IMR-90 (cell line): ENCODE measurements at regions not wholly inside any gene's neighbourhood (a gene's known extent, or its start where the extent isn't known, plus 50 kb on each side); places are given as distances from the start of the nearest gene placed in this dataset.

Source experiments
- ATAC-seq: fragments of 200-7000 bp; cut with Tn5 transposase; 2 replicates; pipeline ENCODE4 v1.9.1; 2020; ENCODE audit warnings: low read depth, mild to moderate bottlenecking, moderate library complexity
- BruUV-seq: library from RNA; stranded (reverse); fragments of 400-500 nt; replicated peaks from 2 replicates; lab custom pipeline; 2021; lab: Mats Ljungman, UMichigan
- CTCF ChIA-PET: fragments of 300-600 bp; formaldehyde crosslinking; extraction: SDS; loops from one replicate; lab custom pipeline; 2021; ENCODE audit warnings: antibody characterized with exemption; lab: Yijun Ruan, JAX
- POLR2A ChIA-PET: fragments of 300-600 bp; sonication (Branson Sonifier 250); formaldehyde crosslinking; loops from one replicate; lab custom pipeline; 2022; ENCODE audit warnings: antibody characterized with exemption; ENCODE audit not compliant: unreplicated experiment; lab: Charles Lee
- DNase-seq: peaks from one replicate; pipeline ENCODE4 v3.0.0; 2013
- H2AFZ ChIP-seq: replicated peaks from 2 replicates; pipeline ENCODE3; 2013; ENCODE audit warnings: low read length, mild to moderate bottlenecking; ENCODE audit not compliant: poor library complexity
- H2AK5ac ChIP-seq: 2 replicates; pipeline ENCODE4 v1.6.1; 2013; ENCODE audit warnings: low read depth, low read length, inconsistent platforms
- H2AK9ac ChIP-seq: replicated peaks from 2 replicates; pipeline ENCODE3; 2013; ENCODE audit warnings: mild to moderate bottlenecking, low read depth, low read length, moderate library complexity; ENCODE audit not compliant: poor library complexity
- H2BK120ac ChIP-seq: 2 replicates; pipeline ENCODE4 v1.6.1; 2013; ENCODE audit warnings: low read depth, low read length, inconsistent platforms
- H2BK15ac ChIP-seq: 3 replicates; pipeline ENCODE4 v1.6.1; 2013; ENCODE audit warnings: low read depth, low read length, inconsistent platforms
- H2BK20ac ChIP-seq: 2 replicates; pipeline ENCODE4 v1.6.1; 2013; ENCODE audit warnings: low read depth, mild to moderate bottlenecking, inconsistent platforms, low read length, moderate library complexity
- H2BK5ac ChIP-seq: 2 replicates; pipeline ENCODE4 v1.6.1; 2013; ENCODE audit warnings: mild to moderate bottlenecking, low read depth, low read length, inconsistent platforms; ENCODE audit not compliant: poor library complexity, severe bottlenecking
- H3K14ac ChIP-seq: replicated peaks from 2 replicates; pipeline ENCODE4 v1.6.1; 2013; ENCODE audit warnings: low read depth, low read length, inconsistent platforms
- H3K18ac ChIP-seq: 2 replicates; pipeline ENCODE4 v1.6.1; 2013; ENCODE audit warnings: low read depth, low read length, control low read depth
- H3K23ac ChIP-seq: 2 replicates; pipeline ENCODE4 v1.6.1; 2013; ENCODE audit warnings: low read depth, low read length, inconsistent platforms
- H3K27ac ChIP-seq: 2 replicates; pipeline ENCODE4 v1.5.1; 2013; ENCODE audit warnings: mild to moderate bottlenecking, control low read depth, low read length; ENCODE audit not compliant: insufficient read depth
- H3K27me3 ChIP-seq: 2 replicates; pipeline ENCODE4 v1.6.1; 2013; ENCODE audit warnings: low read length; ENCODE audit not compliant: control insufficient read depth, insufficient read depth
- H3K36me3 ChIP-seq: 2 replicates; pipeline ENCODE4 v1.6.1; 2013; ENCODE audit warnings: low read length, mixed read lengths; ENCODE audit not compliant: control insufficient read depth, insufficient read depth
- H3K4ac ChIP-seq: 2 replicates; pipeline ENCODE4 v1.6.1; 2013; ENCODE audit warnings: low read depth, low read length, inconsistent platforms
- H3K4me1 ChIP-seq: 2 replicates; pipeline ENCODE4 v1.6.1; 2013; ENCODE audit warnings: low read length, mixed read lengths; ENCODE audit not compliant: control insufficient read depth, insufficient read depth
- H3K4me2 ChIP-seq: 2 replicates; pipeline ENCODE4 v1.6.1; 2013; ENCODE audit warnings: low read depth, mild to moderate bottlenecking, control low read depth, low read length, moderate library complexity
- H3K4me3 ChIP-seq: 2 replicates; pipeline ENCODE4 v1.5.1; 2013; ENCODE audit warnings: low read depth, mild to moderate bottlenecking, control low read depth, low read length, moderate library complexity; ENCODE audit not compliant: insufficient read depth
- H3K56ac ChIP-seq: 2 replicates; pipeline ENCODE4 v1.6.1; 2013; ENCODE audit warnings: low read length, inconsistent platforms; ENCODE audit not compliant: insufficient read depth; ENCODE audit errors: extremely low read depth
- H3K79me1 ChIP-seq, 2 experiments: 2 replicates each; pipeline ENCODE4 v1.6.1; 2013; ENCODE audit warnings: low read length in 2 of 2, inconsistent platforms in 1 of 2, low read depth in 1 of 2
- H3K9ac ChIP-seq: 2 replicates; pipeline ENCODE4 v1.6.1; 2013; ENCODE audit warnings: low read depth, low read length, control low read depth
- H3K9me1 ChIP-seq: 2 replicates; pipeline ENCODE4 v1.6.1; 2013; ENCODE audit warnings: low read length, inconsistent platforms; ENCODE audit not compliant: insufficient read depth
- H3K9me3 ChIP-seq: 2 replicates; pipeline ENCODE4 v1.6.1; 2013; ENCODE audit warnings: low read length; ENCODE audit not compliant: control insufficient read depth, insufficient read depth
- H4K20me1 ChIP-seq: 2 replicates; pipeline ENCODE4 v1.6.1; 2013; ENCODE audit warnings: low read length, inconsistent platforms; ENCODE audit not compliant: insufficient read depth
- H4K5ac ChIP-seq: 2 replicates; pipeline ENCODE4 v1.6.1; 2013; ENCODE audit warnings: mild to moderate bottlenecking, low read depth, low read length, control low read depth
- H4K8ac ChIP-seq, 2 experiments: 2 replicates each; pipeline ENCODE4 v1.6.1; 2013; ENCODE audit warnings: low read depth in 2 of 2, low read length in 2 of 2, control low read depth in 1 of 2, inconsistent platforms in 1 of 2
- H4K91ac ChIP-seq: 2 replicates; pipeline ENCODE4 v1.6.1; 2013; ENCODE audit warnings: low read depth, low read length, inconsistent platforms; ENCODE audit not compliant: insufficient read depth
- BHLHE40 ChIP-seq: fragments of 150-350 bp; IDR thresholded peaks from 2 replicates; pipeline ENCODE4 v1.6.1; 2016; ENCODE audit warnings: mild to moderate bottlenecking, low read depth, low read length
- CEBPB ChIP-seq: IDR thresholded peaks from 2 replicates; pipeline ENCODE4 v1.6.1; 2012; ENCODE audit warnings: low read depth, low read length, improper control_type of control experiment
- CHD1 ChIP-seq: IDR thresholded peaks from 2 replicates; pipeline ENCODE4 v1.6.1; 2012; ENCODE audit warnings: low read depth, low read length, improper control_type of control experiment
- CTCF ChIP-seq: conservative IDR thresholded peaks from 2 replicates; pipeline ENCODE4 v1.5.1; 2012; ENCODE audit warnings: mild to moderate bottlenecking, low read depth, low read length, improper control_type of control experiment
- ELK1 ChIP-seq: fragments of 150-350 bp; IDR thresholded peaks from 2 replicates; pipeline ENCODE4 v1.6.1; 2016; ENCODE audit warnings: low read depth, mild to moderate bottlenecking, low read length, moderate library complexity, borderline replicate concordance
- FOS ChIP-seq: fragments of 150-350 bp; IDR thresholded peaks from 2 replicates; pipeline ENCODE4 v1.6.1; 2016; ENCODE audit warnings: low read depth, low read length
- MAFK ChIP-seq: IDR thresholded peaks from 2 replicates; pipeline ENCODE4 v1.6.1; 2012; ENCODE audit warnings: low read depth, low read length, improper control_type of control experiment
- MAZ ChIP-seq: IDR thresholded peaks from 2 replicates; pipeline ENCODE4 v1.6.1; 2012; ENCODE audit warnings: low read depth, mild to moderate bottlenecking, low read length, improper control_type of control experiment, moderate library complexity, borderline replicate concordance
- MXI1 ChIP-seq: IDR thresholded peaks from 2 replicates; pipeline ENCODE4 v1.6.1; 2012; ENCODE audit warnings: low read depth, mild to moderate bottlenecking, low read length, moderate library complexity, borderline replicate concordance
- NFE2L2 ChIP-seq: fragments of 150-350 bp; IDR thresholded peaks from 2 replicates; pipeline ENCODE4 v1.6.1; 2016; ENCODE audit warnings: low read depth, mild to moderate bottlenecking, low read length
- POLR2A ChIP-seq: IDR thresholded peaks from 2 replicates; pipeline ENCODE4 v1.6.1; 2012; ENCODE audit warnings: mild to moderate bottlenecking, low read depth, low read length
- RAD21 ChIP-seq: IDR thresholded peaks from 2 replicates; pipeline ENCODE4 v1.6.1; 2012; ENCODE audit warnings: low read length, improper control_type of control experiment
- RCOR1 ChIP-seq: IDR thresholded peaks from 2 replicates; pipeline ENCODE4 v1.6.1; 2012; ENCODE audit warnings: mild to moderate bottlenecking, low read length, improper control_type of control experiment; ENCODE audit not compliant: insufficient replicate concordance
- RFX5 ChIP-seq: IDR thresholded peaks from 2 replicates; pipeline ENCODE4 v1.8.0; 2012; ENCODE audit warnings: low read depth, mild to moderate bottlenecking, low read length, moderate library complexity
- SMC3 ChIP-seq: fragments of 150-350 bp; IDR thresholded peaks from 2 replicates; pipeline ENCODE4 v1.6.1; 2016; ENCODE audit warnings: low read depth, mild to moderate bottlenecking, antibody characterized with exemption, low read length, moderate library complexity
- USF2 ChIP-seq: fragments of 150-350 bp; IDR thresholded peaks from 2 replicates; pipeline ENCODE4 v1.6.1; 2017; ENCODE audit warnings: mild to moderate bottlenecking, antibody characterized with exemption, low read length, low read depth
- dilution Hi-C: fragments of 300-500 bp; cut with HindIII; formaldehyde crosslinking; loops from one replicate; pipeline ENCODE4 v1.14.3; 2018; ENCODE audit warnings: low sequenced_read_pairs; ENCODE audit not compliant: unreplicated experiment
- in situ Hi-C: fragments of 300-500 bp; cut with MboI; formaldehyde crosslinking; loops from 3 replicates; pipeline ENCODE4 v1.14.3; 2019; ENCODE audit warnings: low sequenced_read_pairs, inconsistent platforms, mixed read lengths
- intact Hi-C: fragments of 100-400 bp; cut with micrococcal nuclease; formaldehyde crosslinking; loops from 2 replicates; pipeline ENCODE4 v1.10.0; 2022

GRCh38 chr5:143585970-143586369 lies 182.5 kb upstream of the NR3C1 start:
- Histone ChIP-seq H3K4me3 (no peak overlapping the region), H4K91ac (no peak overlapping the region), H3K27me3 (no peaks in the 10 kb centered on the region), H3K9ac (no peak overlapping the region), H4K8ac (no peak overlapping the region), H3K79me1 (no peaks in the 10 kb centered on the region), H2BK20ac (no peak overlapping the region), H3K27ac (no peak overlapping the region), H2AK9ac (no peak overlapping the region), H4K5ac (no peak overlapping the region), H3K4ac (no peak overlapping the region), H3K14ac (no peak overlapping the region), H2BK15ac (no peak overlapping the region), H3K4me2 (no peak overlapping the region; the same call in 1 of the 2 replicates), H3K18ac (no peak overlapping the region), H3K56ac (no peak overlapping the region), H4K20me1 (no peaks in the 10 kb centered on the region), H2AFZ (no peak overlapping the region), H3K9me1 (no peaks in the 10 kb centered on the region), H2BK5ac (no peak overlapping the region), H3K23ac (no peak overlapping the region), H3K4me1 (peaks cover 3% of the 10 kb centered on the region; the same call in 1 of the 2 replicates), H3K36me3 (no peaks in the 10 kb centered on the region), H2BK120ac (no peak overlapping the region), H2AK5ac (no peak overlapping the region), H3K9me3 (no peaks in the 10 kb centered on the region)
- dilution Hi-C loops = no loop called here
- no peak for ATAC-seq
- CTCF ChIA-PET = no interaction called here
- in situ Hi-C loops = no loop called here
- BruUV-seq = no TSS peak
- POLR2A ChIA-PET = no interaction called here
- DNase-seq = no peak
- intact Hi-C loops = no loop called here
- TF ChIP-seq BHLHE40 = no peak
- TF ChIP-seq USF2 = no peak
- no peak for TF ChIP-seq RFX5
- no peak for TF ChIP-seq NFE2L2
- TF ChIP-seq FOS = no peak
- no peak for TF ChIP-seq SMC3
- TF ChIP-seq ELK1 = no peak
- no peak for TF ChIP-seq MXI1
- TF ChIP-seq POLR2A = no peak
- no peak for TF ChIP-seq MAFK
- TF ChIP-seq RAD21 = no peak
- no peak for TF ChIP-seq RCOR1
- TF ChIP-seq CTCF = no peak
- no peak for TF ChIP-seq CHD1
- TF ChIP-seq CEBPB = no peak
- TF ChIP-seq MAZ = no peak
